ENCODE measurements at regions not wholly inside any gene's neighbourhood (a gene's known extent, or its start where the extent isn't known, plus 50 kb on each side); places are given as distances from the start of the nearest gene placed in this dataset.
A peak's percentile ranks its signal among the peaks of the same experiment; 100 is the strongest.
"Not testable (repeated sequence)": the region's sequence is repeated elsewhere in the genome, so short reads cannot be mapped to it uniquely, and the experiment has no call there.

DNA sequence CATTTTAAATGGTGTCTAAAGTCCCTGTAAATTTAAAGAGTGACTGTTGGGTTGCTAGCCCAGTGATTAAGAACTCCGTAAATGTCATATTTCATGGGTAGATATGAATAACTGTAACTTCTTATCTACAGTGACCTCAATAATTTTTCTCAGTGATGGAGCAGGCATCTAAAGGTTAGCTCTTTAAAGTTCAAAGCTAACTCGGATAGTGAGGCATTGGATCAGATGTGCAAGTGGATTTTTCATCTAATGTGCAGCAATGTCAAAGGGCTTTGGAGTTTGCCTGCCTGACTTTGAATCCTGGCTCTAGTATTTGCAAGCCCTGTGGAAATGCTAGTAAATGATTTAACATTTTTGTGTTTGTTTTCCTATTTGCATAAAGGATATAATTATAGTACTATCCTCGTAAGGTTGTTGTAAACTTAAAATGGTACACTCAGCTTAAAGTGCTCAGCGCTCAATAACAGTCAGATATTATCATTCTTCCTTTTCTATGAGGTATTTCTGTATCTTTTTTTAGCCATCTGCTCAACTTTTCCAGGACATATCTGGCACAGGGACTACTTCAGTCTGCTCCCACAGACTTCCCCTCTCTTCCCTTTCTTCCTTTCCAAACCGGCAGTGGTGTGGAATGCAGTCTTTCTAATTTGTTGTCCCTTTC lies 163.7 kb upstream of the ELL2 start:
- DNase-seq: no peak

DNA sequence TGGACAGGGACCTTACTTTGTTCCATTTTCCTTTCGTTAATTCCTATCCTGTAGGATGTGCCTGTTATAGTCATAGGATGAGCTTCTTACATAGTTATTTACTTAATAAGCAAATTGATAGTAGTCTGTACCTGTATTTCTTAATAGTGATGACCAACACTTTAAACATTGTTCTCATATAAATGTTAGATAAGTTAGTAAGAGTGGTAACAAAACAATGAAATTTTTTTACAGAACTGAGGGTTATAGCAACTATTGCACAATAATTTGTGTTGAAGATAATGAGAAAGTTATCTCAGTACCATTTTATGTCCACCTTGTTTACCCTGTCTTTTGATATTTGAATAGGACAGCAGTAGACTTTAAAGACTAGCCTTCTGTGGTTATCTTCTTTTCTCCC lies 162.9 kb upstream of the ELL2 start:
- no peak for DNase-seq

DNA sequence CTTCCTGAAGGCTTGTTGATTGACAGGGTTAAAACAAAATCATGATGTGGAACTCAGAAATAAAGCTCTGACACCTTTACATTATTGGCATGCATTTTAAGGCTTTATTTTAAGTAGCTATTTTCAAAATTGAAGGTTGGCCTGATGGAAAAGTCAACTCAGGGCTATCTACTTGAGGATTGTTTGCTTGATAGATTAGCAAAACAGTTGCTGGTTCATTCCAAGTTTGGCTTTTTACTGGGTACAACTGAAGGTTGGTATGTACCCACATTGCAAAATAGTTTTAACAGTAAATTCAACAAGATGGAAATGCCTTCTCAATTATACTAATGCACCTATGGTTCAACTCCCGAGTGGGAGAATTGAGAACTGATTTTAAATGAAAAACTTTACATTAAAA lies 161.8 kb upstream of the ELL2 start:
- no peak for DNase-seq

DNA sequence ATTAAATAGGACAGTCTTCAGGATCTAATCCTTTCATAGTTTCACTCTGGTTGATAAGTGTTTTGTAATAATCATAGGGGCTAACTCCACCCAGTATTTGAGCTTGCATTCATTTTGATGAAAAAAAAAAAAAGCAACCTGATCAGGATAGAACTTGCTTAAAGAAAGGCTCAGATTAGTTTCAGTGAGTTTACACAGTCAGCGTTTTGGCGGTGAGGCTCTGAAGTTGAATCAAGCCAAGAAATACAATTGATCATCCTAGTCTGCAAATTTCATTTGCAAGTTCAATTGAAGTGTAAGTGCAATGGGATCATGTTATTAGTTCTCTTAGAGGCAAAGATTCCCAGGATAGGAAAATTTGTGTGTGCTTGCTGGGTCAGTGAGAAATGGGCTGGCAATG lies 159.7 kb upstream of the ELL2 start:
- DNase-seq: no peak

DNA sequence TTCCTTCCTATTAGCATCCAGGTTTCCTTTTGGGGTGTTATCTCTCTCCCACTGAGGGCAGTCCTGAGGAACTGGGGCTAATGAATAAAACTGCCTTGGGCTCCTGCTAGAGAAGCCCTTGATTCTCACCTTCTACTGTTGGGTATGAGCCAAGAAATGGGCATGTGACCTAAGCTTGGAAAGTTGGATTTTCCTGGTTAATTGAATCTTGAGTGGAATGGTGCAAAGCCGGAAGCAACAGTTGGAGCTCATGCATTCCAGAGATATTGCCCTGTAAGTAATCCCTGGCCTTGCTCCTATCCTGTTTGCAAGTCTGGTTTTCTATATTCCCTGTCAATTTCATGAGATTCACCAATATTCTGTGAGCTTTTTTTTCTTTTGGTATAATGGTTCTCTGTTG lies 158.5 kb upstream of the ELL2 start:
- DNase-seq: no peak

DNA sequence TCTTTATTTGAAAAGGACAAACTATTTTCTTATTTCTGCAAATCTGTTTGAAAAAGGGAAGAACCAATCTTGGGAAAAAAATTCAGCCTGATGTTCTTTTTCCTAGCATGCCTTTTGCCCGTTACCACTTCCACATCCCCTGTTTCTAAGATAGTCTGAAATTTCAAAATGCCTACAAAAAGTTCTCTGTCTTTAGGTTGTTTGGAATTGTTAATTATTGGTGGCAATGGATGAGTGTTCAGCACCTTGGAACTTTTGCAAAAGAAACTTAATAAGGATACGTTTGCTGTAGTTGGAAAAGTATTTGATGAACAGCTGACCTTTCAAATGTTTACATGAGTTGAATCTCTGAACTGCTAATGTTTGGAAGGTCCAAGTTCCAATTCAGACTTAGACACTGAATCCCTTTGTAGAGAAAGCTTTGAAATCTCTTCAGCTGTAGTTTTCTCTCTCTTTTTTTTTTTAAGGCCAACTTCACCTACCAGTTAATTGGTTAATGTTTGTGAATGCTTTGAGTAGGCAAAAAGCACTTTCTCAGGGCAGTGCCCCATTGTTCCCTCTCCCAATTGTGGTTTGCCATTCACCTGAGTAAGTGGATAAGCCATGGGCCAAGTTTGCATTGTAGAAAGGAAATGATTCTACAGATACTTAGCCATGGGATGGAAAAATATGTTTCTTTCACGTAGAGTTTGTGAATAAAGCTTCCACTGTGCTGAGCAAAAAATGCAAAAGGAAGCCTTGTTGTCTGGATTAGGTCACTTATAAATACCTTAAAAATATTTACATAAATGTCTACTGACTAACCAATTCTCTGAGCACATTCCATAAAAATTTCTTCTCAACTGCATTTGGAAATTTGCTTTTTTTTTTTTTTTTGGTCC lies 156.4 kb upstream of the ELL2 start:
- no peak for DNase-seq

DNA sequence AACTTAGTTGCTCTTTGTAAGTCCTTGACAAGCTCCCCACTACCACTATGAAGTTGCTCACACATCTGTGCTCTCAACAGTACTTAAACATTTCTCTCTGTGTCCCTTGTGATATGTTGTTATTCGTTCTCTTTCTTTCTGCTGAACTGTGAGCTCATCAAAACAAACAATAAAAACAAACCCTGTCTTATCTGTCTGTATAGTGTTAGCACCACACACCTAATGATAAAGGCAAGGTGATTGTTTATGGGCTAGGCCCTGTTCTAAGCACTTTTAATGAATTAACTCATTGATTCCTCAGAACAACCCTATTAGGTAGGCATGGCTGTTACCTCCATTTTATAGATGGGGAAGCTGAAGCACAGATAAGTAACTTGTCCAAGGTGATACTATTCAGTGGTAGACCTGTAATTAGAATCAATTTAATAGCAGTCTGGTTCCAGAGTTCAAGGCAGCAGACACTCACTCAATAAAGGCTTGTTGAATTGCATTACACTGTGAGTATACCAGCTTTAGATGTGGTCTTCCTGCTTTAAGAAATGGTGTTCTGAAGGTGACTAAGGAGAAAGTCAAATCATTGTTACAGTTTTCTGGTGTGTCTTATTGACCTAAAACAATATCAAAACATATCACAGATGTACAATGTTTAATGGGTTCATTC lies 153.6 kb upstream of the ELL2 start:
- DNase-seq: no peak

DNA sequence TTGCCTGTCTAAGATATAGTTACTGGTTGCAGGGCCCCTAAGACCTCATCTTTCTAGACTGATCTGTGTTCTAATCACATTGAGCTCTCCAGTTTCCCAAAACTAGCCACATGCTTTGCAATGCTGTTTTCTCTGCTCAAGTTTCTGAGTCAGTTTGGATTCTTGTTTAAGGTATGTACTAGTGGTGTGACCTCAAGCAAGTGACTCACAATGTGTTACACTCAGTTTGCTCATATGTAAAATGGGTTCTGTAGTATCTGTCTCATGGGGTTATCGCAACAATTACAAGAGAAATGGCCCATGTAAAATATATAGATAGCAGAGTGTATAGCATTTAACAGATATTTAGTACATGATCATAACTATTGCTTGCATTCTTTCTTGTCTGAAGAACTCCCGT lies 153.1 kb upstream of the ELL2 start:
- no peak for DNase-seq

DNA sequence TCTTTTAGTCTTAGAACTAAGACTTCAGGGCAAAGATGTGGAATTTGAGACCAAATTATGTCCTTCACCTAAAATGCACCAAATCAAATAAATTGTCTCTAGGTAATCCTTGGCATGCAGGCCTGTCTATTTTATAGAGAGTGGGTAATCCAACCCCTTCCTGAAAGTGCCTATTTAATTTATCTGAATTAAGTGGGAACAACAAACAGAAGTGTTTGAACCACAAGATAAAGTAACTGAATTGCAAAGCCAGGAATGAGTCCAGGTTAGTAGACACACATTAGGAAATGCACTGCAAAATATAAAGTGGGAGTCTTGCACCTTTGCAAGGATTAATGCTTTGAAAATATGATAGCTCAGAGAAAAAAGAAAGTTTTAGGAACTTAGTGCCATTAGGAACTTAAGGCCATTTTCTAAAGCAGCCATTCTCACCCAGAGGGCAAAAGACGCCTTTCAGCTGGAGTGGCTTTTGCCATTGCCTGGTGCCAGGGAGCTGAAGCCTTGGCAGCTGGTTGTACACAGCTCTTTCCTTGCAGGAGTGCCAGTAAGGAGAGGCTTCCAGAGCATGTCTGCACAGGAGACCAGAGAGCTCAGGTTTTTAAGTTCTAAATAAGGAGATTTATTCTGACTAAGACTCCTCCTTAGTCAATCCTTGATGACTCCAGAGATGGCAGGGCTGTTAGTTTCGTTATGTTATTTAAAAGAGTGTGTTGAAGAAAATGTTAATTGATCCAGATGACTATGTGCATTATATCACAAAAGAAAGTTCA lies 151.7 kb upstream of the ELL2 start:
- DNase-seq: no peak

DNA sequence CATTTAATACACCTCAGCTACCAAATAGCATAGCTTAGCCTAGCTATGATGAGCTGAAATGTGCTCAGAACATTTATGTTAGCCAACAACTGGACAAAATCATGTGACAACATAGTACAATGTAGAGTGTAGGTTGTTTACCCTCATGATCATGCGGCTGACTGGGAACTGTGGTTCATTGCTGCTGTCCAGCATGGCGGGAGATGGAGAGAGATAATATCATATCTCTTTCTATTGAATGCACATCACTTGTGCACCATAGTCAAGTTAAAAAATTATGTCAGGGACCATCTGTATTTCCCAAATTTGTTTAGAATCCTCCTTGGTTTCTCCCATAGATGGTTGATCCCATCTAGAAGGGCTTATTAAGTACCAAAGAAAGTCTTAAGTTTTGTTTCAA lies 151.1 kb upstream of the ELL2 start:
- no peak for DNase-seq

DNA sequence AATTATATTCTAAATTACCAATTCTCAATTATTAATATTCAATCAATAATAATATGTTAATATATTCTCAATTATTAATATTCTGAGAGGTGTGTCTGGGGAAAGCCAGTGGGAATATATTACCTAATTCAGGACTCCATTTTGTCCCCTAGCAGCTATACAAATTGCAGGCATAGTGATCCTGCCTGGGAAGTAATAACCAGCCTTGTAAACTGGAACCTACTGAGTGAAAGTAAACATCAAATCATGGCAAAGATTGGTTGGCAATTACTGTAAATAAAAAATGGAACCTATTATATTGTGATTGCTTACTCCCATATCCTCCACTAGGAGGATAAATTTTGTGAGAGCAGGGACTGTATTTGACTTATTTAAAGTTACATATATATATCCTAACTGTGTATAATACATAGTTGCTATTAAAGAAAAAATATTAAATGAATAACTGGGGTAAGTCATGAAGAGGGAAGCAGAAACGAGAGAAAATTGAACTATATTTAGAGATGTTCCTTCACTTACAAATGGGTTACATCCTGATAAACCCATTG lies 150.5 kb upstream of the ELL2 start:
- DNase-seq: no peak

DNA sequence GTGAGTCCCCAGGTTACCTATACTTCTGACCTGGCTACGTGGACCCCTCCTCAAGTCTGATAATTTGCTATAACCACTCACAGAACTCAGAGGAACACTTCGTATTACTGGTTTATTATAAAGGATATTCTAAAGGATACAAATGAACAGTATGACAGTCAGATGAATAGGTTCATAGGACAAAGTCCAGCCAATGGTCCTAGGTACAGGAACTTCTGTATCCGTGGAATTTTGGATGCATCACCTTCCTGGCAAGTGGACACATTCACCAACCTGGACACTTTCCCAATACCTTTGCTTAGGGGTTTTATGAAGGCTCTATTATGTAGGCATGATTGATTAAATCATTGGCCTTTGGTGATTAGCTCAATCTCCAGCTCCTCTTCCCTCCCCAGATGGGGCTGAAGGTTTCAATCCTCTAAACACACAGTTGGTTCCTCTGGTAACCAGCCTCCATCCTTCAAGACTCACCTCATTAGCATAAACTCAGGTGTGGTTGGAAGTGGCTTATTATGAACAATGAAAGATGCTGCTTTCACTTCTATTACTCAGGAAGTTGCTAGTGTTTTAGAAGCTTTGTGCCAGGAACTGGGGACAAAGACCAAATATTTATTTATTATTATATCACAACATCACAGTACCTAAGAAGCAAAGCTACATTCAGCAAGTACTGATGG lies 149.6 kb upstream of the ELL2 start:
- DNase-seq: no peak

DNA sequence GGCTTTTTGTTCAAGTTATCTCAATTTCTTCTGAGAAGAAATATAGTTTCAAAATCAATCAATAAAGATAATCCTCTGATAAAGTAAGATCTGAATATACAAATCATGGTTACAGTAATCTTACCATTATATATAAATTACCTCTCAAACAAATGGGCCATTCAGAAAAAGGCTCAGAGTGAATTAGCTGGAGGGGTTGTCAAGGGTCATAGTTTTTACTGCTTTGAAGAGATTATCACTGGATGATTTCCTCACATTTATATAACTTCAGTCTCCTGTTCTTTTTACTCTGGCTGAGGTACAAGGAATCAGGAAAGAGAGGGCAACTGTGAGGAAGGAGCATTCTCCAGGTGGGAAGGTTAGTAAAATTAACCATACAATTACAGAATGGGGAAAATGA lies 148.6 kb upstream of the ELL2 start:
- no peak for DNase-seq

DNA sequence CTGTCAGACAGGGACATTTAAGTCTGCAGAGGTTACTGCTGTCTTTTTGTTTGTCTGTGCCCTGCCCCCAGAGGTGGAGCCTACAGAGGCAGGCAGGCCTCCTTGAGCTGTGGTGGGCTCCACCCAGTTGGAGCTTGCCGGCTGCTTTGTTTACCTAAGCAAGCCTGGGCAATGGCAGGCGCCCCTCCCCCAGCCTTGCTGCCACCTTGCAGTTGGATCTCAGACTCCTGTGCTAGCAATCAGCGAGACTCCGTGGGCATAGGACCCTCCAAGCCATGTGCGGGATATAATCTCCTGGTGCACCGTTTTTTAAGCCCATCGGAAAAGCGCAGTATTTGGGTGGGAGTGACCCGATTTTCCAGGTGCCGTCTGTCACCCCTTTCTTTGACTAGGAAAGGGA lies 147.0 kb upstream of the ELL2 start:
- DNase-seq: not testable (repeated sequence)

DNA sequence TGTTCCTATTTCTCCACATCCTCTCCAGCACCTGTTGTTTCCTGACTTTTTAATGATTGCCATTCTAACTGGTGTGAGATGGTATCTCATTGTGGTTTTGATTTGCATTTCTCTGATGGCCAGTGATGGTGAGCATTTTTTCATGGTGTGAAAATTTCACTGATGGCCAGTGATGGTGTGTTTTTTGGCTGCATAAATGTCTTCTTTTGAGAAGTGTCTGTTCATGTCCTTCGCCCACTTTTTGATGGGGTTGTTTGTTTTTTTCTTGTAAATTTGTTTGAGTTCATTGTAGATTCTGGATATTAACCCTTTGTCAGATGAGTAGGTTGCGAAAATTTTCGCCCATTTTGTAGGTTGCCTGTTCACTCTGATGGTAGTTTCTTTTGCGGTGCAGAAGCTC lies 142.2 kb upstream of the ELL2 start:
- DNase-seq: not testable (repeated sequence)

DNA sequence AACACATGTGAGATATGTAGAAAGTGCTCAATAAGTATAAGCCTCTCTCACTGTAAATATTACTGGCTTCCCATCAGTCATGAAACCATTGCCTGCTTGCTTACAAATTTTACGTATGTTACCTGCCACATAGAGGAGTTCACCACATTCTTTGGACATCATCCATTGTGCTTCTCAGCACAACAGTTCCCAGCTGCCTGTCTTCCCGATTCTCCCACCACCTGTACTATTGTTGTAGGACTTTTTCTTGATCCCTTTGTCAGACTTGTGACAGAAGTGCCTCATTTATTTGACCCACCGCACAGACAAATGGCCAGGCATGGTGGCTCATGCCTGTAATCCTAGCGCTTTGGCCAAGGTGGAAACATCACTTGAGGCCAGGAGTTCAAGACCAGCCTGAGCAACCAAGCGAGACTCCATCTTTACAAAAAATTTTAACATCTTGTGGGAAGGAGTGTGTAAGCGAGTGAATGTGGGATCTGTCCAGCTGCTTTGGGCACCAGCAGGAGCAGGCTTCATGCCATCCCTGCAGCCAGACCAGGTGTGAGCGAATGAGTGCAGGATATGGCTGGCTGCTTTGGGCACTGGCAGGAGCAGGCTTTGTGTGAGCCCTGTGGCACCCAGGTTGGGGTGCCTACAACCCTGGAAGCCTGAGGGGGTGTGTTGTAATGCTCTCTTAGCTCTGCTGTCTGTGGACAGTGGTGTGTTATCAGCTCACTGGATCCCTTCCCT lies 139.9 kb upstream of the ELL2 start:
- no peak for DNase-seq

DNA sequence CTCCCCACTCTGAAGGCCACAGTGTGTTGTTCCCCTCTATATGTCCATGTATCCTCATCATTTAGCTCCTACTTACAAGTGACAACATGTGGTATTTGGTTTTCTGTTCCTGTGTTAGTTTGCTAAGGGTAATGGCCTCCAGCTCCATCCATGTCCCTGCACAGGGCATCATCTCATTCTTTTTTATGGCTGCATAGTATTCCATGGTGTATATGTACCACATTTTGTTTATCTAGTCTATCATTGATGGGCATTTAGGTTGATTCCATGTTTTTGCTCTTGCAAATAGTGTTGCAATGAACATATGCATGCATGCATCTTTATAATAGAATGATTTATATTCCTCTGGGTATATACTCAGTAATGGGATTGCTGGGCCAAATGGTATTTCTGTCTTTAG lies 135.8 kb upstream of the ELL2 start:
- DNase-seq: not testable (repeated sequence)

DNA sequence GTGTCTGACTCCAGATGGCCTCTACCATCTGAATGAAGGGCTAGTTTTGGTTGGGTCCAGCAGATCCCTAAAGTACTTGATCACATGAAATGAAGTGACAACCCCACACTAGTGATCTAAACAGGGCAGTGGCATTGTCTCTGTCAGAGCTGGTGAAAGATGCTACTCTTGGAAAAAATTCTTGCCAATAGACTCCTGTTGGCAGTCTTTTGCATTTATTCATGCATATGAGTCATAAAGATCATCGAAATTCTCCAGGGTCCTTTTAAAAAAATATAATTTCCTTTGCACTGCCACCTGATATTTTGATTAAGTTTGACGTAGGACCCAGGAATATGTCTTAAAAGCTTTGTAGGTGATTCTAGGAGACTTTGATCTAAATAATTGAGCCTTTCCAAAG lies 135.1 kb upstream of the ELL2 start:
- DNase-seq: no peak

DNA sequence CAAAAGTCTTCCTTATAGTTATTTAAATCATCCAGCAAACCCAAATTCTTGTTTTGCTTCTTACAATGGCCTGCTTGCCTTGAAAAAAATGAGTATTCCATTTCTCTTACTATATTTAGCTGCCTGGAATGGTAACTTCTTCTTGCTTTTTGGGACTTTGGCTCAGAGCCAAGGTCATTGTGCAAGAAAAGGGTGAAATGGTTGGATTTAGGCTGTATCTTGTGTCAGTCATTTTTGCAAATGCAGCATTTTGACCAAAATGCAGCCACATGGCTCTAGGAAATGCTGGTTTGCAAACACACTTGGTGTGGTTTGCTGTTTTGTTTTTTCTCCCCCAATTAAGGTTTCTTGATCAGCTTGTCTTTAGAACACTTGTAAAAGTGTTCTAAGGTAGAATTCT lies 133.3 kb upstream of the ELL2 start:
- no peak for DNase-seq

DNA sequence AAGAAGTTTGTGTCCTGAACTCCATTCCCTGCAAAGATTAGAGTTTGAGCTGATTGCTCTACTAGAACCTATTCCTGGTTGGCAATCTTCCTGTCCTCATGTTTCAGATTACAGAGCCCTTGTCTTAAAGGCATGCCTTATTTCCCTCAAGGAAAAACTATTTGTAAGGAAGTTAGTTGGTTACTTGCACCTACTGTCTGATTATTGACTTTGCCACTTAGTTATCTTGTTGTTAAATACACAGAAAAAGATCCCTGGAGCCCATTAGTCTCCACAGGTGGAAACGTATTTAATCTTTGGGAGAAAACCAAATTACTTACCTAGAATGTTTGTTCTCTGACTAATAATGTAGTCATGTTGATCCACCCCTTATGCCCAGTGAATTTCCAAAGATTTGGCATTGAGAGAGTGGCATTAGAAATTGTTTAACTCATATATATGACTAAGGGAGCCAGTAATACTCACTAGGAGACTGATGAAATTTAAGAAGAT lies 132.3 kb upstream of the ELL2 start:
- DNase-seq: peak; percentile 20

DNA sequence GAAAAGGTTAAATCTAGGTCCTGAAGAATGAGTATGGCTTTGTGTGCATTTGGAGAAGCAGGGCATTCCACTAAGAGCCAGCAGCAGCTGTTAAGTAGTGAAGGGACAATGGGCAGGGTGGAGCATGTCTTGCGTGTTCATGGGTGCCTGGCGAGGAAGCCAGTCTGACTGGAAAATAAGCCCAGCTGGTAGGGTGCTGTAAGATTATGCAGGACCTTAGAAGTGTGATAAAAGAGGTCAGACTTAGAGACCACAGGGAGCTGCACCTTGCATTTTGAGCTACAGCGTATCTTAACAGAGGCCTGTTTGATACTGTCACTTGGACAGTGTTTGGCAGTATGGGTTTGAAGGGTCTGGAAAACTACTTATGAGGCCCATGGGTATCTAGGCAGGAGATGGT lies 131.7 kb upstream of the ELL2 start:
- DNase-seq: no peak

DNA sequence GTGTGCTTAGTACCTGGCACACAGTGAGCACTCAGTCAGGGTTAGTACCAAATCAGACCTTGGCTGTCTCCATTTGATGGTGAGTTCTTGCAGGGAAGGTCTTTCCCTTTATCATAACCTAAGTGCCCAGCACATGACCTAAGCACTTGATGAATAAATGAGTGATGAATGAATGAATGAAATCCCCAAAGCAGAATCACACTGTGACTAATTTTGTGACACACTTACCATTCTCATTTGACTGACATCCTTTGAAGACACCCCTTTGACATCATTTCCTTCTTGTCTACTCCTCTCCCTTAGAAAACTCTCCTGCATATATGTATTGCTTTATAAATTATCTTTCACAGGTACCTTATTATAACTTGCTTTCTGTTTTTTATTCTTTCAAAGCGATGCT lies 130.2 kb upstream of the ELL2 start:
- no peak for DNase-seq

All from NCI-H774 (cell line).